RPMI8226 (cell line): ENCODE measurements at regions not wholly inside any gene's neighbourhood (a gene's known extent, or its start where the extent isn't known, plus 50 kb on each side); places are given as distances from the start of the nearest gene placed in this dataset.
"Not testable (repeated sequence)": the region's sequence is repeated elsewhere in the genome, so short reads cannot be mapped to it uniquely, and the experiment has no call there.

Experiments used
- DNase-seq: peaks from one replicate; pipeline ENCODE4 v3.0.0-alpha.2; 2015

- no peak for DNase-seq
These were observed 2102.1 kb upstream of the RAG2 start for GRCh38 chr11:38700111-38700510.

GRCh38 chr11:38693306-38693705 is 2095.3 kb upstream of the RAG2 start:
- DNase-seq = no peak

GRCh38 chr11:38690211-38690610 is 2092.2 kb upstream of the RAG2 start:
- DNase-seq = not testable (repeated sequence)

- DNase-seq = no peak
These were observed 2089.0 kb upstream of the RAG2 start for GRCh38 chr11:38687008-38687407.

GRCh38 chr11:38683484-38683883 is 2085.4 kb upstream of the RAG2 start:
- DNase-seq = no peak

- DNase-seq = no peak
These were observed 2082.7 kb upstream of the RAG2 start for GRCh38 chr11:38680746-38681145.

GRCh38 chr11:38680166-38680565 is 2082.1 kb upstream of the RAG2 start:
- no peak for DNase-seq

- DNase-seq = no peak
These were observed 2074.4 kb upstream of the RAG2 start for GRCh38 chr11:38672445-38672844.

GRCh38 chr11:38667359-38667758 is 2069.3 kb upstream of the RAG2 start:
- DNase-seq = no peak

- no peak for DNase-seq
These were observed 2050.6 kb upstream of the RAG2 start for GRCh38 chr11:38648604-38649003.

GRCh38 chr11:38646382-38646781 is 2048.3 kb upstream of the RAG2 start:
- no peak for DNase-seq

- DNase-seq = no peak
These were observed 2042.8 kb upstream of the RAG2 start for GRCh38 chr11:38640854-38641253.

GRCh38 chr11:38612701-38613100 is 2014.7 kb upstream of the RAG2 start:
- DNase-seq = no peak

- DNase-seq = not testable (repeated sequence)
These were observed 2003.3 kb upstream of the RAG2 start for GRCh38 chr11:38601371-38601770.

GRCh38 chr11:38598418-38598817 is 2000.4 kb upstream of the RAG2 start:
- DNase-seq = no peak

GRCh38 chr11:38595359-38596016 is 1997.5 kb upstream of the RAG2 start:
- not testable (repeated sequence) for DNase-seq

GRCh38 chr11:38594895-38595294 is 1996.9 kb upstream of the RAG2 start:
- DNase-seq = no peak

- no peak for DNase-seq
These were observed 1995.6 kb upstream of the RAG2 start for GRCh38 chr11:38593649-38594048.

GRCh38 chr11:38582756-38583155 is 1984.7 kb upstream of the RAG2 start:
- no peak for DNase-seq

GRCh38 chr11:38582151-38582550 is 1984.1 kb upstream of the RAG2 start:
- DNase-seq = no peak

GRCh38 chr11:38577769-38578168 is 1979.7 kb upstream of the RAG2 start:
- no peak for DNase-seq

GRCh38 chr11:38562562-38562961 is 1964.5 kb upstream of the RAG2 start:
- DNase-seq = no peak

- DNase-seq = no peak
These were observed 1955.1 kb upstream of the RAG2 start for GRCh38 chr11:38553148-38553547.

GRCh38 chr11:38547462-38547861 is 1949.4 kb upstream of the RAG2 start:
- no peak for DNase-seq

- no peak for DNase-seq
These were observed 1946.0 kb upstream of the RAG2 start for GRCh38 chr11:38543986-38544385.
